OCI-LY1 (cell line): ENCODE measurements at regions not wholly inside any gene's neighbourhood (a gene's known extent, or its start where the extent isn't known, plus 50 kb on each side); places are given as distances from the start of the nearest gene placed in this dataset.

Experiments used
- EZH2 ChIP-seq: fragments of 200-600 bp; sonication (generic), shearing (Covaris generic); IDR thresholded peaks from 2 replicates; pipeline ENCODE4 v1.8.0; 2017; ENCODE audit warnings: borderline replicate concordance, mixed run types, mild to moderate bottlenecking, antibody characterized with exemption, low read length, moderate library complexity, mixed read lengths
- TF ChIP-seq, protein P1 (sequence below): fragments of 200-600 bp; sonication (generic), shearing (Covaris generic); IDR thresholded peaks from 2 replicates; pipeline ENCODE4 v1.5.1; 2017; ENCODE audit warnings: mild to moderate bottlenecking, antibody characterized with exemption, low read length, moderate library complexity, mixed read lengths

DNA sequence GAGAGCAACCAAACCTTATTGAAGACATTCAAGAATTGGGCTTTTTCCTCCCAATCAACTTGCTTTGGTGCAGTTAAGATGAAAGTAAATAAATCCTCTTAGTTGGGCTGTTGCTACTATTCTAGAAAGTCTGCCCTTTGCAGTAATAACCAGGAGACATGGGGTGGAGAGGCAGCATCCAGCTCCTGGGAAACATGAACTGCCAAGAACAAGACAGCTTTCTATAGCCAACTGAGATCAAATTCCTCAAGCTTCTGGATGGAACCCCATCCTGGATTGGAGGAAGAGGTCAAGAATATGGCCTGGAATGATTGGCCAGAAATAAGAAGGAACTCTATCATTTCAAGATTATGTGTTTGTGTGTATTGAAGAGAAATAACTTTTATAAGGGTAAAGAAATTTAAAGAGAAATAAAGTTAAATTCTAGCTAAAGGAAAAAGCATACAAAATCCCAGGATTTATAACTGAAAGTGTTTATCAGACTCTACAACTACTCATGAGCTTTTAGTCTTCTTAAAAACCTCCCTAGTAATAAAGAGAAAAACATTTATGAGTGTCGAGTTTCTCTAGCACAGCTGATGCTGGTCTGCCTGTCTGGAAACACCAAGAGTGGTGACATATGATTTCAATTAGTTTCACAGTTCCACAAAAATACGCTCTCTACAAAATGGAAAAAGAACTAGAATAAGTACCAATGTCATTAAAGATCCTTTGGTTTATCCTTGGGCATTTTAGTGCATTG lies 70.1 kb upstream of the COL1A2 start:
- TF ChIP-seq, protein P1, sequence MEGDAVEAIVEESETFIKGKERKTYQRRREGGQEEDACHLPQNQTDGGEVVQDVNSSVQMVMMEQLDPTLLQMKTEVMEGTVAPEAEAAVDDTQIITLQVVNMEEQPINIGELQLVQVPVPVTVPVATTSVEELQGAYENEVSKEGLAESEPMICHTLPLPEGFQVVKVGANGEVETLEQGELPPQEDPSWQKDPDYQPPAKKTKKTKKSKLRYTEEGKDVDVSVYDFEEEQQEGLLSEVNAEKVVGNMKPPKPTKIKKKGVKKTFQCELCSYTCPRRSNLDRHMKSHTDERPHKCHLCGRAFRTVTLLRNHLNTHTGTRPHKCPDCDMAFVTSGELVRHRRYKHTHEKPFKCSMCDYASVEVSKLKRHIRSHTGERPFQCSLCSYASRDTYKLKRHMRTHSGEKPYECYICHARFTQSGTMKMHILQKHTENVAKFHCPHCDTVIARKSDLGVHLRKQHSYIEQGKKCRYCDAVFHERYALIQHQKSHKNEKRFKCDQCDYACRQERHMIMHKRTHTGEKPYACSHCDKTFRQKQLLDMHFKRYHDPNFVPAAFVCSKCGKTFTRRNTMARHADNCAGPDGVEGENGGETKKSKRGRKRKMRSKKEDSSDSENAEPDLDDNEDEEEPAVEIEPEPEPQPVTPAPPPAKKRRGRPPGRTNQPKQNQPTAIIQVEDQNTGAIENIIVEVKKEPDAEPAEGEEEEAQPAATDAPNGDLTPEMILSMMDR: no peak
- TF ChIP-seq EZH2: no peak
